ENCODE measurements at regions not wholly inside any gene's neighbourhood (a gene's known extent, or its start where the extent isn't known, plus 50 kb on each side); places are given as distances from the start of the nearest gene placed in this dataset.

GRCh38 chr4:57205580-57205979 is 95.4 kb upstream of the IGFBP7 start (continued):
- TF ChIP-seq SCRT2 (tag by site-specific recombination; IDR thresholded peaks at IDR 0.05) (no peak), ZBTB1 (tag by site-specific recombination; IDR thresholded peaks at IDR 0.05) (no peak), ZNF19 (tag by site-specific recombination; IDR thresholded peaks at IDR 0.05; ENCODE audit: low read depth) (no peak)
- TF ChIP-seq, protein P1, sequence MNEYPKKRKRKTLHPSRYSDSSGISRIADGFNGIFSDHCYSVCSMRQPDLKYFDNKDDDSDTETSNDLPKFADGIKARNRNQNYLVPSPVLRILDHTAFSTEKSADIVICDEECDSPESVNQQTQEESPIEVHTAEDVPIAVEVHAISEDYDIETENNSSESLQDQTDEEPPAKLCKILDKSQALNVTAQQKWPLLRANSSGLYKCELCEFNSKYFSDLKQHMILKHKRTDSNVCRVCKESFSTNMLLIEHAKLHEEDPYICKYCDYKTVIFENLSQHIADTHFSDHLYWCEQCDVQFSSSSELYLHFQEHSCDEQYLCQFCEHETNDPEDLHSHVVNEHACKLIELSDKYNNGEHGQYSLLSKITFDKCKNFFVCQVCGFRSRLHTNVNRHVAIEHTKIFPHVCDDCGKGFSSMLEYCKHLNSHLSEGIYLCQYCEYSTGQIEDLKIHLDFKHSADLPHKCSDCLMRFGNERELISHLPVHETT (tag by site-specific recombination; IDR thresholded peaks at IDR 0.05): no peak
- TF ChIP-seq, protein P2, sequence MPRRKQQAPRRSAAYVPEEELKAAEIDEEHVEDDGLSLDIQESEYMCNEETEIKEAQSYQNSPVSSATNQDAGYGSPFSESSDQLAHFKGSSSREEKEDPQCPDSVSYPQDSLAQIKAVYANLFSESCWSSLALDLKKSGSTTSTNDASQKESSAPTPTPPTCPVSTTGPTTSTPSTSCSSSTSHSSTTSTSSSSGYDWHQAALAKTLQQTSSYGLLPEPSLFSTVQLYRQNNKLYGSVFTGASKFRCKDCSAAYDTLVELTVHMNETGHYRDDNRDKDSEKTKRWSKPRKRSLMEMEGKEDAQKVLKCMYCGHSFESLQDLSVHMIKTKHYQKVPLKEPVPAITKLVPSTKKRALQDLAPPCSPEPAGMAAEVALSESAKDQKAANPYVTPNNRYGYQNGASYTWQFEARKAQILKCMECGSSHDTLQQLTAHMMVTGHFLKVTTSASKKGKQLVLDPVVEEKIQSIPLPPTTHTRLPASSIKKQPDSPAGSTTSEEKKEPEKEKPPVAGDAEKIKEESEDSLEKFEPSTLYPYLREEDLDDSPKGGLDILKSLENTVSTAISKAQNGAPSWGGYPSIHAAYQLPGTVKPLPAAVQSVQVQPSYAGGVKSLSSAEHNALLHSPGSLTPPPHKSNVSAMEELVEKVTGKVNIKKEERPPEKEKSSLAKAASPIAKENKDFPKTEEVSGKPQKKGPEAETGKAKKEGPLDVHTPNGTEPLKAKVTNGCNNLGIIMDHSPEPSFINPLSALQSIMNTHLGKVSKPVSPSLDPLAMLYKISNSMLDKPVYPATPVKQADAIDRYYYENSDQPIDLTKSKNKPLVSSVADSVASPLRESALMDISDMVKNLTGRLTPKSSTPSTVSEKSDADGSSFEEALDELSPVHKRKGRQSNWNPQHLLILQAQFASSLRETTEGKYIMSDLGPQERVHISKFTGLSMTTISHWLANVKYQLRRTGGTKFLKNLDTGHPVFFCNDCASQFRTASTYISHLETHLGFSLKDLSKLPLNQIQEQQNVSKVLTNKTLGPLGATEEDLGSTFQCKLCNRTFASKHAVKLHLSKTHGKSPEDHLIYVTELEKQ (tag by site-specific recombination; IDR thresholded peaks at IDR 0.05; ENCODE audit: borderline replicate concordance): no peak
- TF ChIP-seq, protein P3, sequence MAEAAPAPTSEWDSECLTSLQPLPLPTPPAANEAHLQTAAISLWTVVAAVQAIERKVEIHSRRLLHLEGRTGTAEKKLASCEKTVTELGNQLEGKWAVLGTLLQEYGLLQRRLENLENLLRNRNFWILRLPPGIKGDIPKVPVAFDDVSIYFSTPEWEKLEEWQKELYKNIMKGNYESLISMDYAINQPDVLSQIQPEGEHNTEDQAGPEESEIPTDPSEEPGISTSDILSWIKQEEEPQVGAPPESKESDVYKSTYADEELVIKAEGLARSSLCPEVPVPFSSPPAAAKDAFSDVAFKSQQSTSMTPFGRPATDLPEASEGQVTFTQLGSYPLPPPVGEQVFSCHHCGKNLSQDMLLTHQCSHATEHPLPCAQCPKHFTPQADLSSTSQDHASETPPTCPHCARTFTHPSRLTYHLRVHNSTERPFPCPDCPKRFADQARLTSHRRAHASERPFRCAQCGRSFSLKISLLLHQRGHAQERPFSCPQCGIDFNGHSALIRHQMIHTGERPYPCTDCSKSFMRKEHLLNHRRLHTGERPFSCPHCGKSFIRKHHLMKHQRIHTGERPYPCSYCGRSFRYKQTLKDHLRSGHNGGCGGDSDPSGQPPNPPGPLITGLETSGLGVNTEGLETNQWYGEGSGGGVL (tag by site-specific recombination; IDR thresholded peaks at IDR 0.05): no peak

DNA sequence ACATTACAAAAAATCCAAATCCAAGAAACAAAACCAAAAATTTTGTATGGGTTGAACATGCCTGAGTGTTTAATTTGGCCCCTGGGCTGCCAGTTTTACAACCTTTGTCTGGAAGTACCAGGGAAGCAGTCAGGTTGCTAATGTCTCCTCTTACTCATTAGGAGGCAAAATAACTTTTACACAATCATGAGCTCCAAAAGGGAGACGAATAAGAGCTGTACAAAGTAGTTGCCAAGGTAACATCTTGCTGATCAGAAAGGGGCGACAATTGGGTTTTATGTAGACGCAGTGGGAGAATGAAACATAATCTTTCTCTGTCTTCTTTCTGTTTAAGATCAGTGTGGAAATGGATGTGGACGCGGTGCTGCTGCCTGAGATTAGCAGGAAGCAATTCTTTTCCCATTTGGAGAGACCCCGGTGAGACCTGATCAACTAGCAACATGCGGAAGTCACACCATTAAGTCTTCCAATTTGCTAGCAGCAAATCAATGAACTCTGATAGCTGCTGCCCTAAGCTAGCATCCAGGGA is 90.7 kb upstream of the IGFBP7 start:
- no peaks in the 10 kb centered on the region for H3K4me1 ChIP-seq (ENCODE audit: control insufficient read depth, insufficient read depth, low read length)
- no peaks in the 10 kb centered on the region for H3K9me3 ChIP-seq (ENCODE audit: control insufficient read depth, insufficient read depth, low read depth, low read length)
- POLR2A ChIA-PET: no interaction called here
- H3K27ac ChIP-seq (ENCODE audit: extremely low read depth, low read depth, low read length): no peak overlapping the region
- CTCF ChIA-PET: interaction anchor here (1.1 to 2.5 kb wide), 2 partner anchors 9 to 37 kb away, joined by 5 to 16 read pairs; no protein-coding TSS in a partner anchor
- no peak overlapping the region for H3K4me3 ChIP-seq (ENCODE audit: low read depth, low read length)
- no peaks in the 10 kb centered on the region for H3K36me3 ChIP-seq (ENCODE audit: control insufficient read depth in 2 of 2, insufficient read depth in 1 of 2, low read length in 2 of 2)
- no peak for TF ChIP-seq ZNF501 (tag by site-specific recombination; IDR thresholded peaks at IDR 0.05)
- TF ChIP-seq ZNF391 (tag by site-specific recombination; IDR thresholded peaks at IDR 0.05; ENCODE audit: borderline replicate concordance, low read depth): no peak
- TF ChIP-seq ZNF561 (tag by site-specific recombination; IDR thresholded peaks at IDR 0.05; ENCODE audit: borderline replicate concordance): no peak
- TF ChIP-seq, protein P4, sequence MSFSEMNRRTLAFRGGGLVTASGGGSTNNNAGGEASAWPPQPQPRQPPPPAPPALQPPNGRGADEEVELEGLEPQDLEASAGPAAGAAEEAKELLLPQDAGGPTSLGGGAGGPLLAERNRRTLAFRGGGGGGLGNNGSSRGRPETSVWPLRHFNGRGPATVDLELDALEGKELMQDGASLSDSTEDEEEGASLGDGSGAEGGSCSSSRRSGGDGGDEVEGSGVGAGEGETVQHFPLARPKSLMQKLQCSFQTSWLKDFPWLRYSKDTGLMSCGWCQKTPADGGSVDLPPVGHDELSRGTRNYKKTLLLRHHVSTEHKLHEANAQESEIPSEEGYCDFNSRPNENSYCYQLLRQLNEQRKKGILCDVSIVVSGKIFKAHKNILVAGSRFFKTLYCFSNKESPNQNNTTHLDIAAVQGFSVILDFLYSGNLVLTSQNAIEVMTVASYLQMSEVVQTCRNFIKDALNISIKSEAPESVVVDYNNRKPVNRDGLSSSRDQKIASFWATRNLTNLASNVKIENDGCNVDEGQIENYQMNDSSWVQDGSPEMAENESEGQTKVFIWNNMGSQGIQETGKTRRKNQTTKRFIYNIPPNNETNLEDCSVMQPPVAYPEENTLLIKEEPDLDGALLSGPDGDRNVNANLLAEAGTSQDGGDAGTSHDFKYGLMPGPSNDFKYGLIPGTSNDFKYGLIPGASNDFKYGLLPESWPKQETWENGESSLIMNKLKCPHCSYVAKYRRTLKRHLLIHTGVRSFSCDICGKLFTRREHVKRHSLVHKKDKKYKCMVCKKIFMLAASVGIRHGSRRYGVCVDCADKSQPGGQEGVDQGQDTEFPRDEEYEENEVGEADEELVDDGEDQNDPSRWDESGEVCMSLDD (tag by site-specific recombination; IDR thresholded peaks at IDR 0.05): no peak
- TF ChIP-seq ZSCAN30 (tag by site-specific recombination; IDR thresholded peaks at IDR 0.05): no peak
- TF ChIP-seq TRIM28 (IDR thresholded peaks at IDR 0.05; ENCODE audit: borderline replicate concordance, low read length): no peak
- TF ChIP-seq ZBTB49 (tag by site-specific recombination; IDR thresholded peaks at IDR 0.05; ENCODE audit: low read depth): no peak
- TF ChIP-seq ZNF16 (tag by site-specific recombination; IDR thresholded peaks at IDR 0.05; ENCODE audit: low read depth): no peak
- TF ChIP-seq, protein P5, sequence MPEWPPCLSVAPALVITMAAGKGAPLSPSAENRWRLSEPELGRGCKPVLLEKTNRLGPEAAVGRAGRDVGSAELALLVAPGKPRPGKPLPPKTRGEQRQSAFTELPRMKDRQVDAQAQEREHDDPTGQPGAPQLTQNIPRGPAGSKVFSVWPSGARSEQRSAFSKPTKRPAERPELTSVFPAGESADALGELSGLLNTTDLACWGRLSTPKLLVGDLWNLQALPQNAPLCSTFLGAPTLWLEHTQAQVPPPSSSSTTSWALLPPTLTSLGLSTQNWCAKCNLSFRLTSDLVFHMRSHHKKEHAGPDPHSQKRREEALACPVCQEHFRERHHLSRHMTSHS (tag by site-specific recombination; IDR thresholded peaks at IDR 0.05): no peak
- no peak for TF ChIP-seq ZNF133 (tag by site-specific recombination; IDR thresholded peaks at IDR 0.05)
- TF ChIP-seq ZBTB21 (tag by site-specific recombination; IDR thresholded peaks at IDR 0.05): no peak
- TF ChIP-seq ZFP37 (tag by site-specific recombination; IDR thresholded peaks at IDR 0.05): no peak
- TF ChIP-seq SCRT2 (tag by site-specific recombination; IDR thresholded peaks at IDR 0.05): no peak
- TF ChIP-seq ZNF549 (tag by site-specific recombination; IDR thresholded peaks at IDR 0.05): no peak
- no peak for TF ChIP-seq INSM2 (tag by site-specific recombination; IDR thresholded peaks at IDR 0.05)
